HG03354 (cell line): ENCODE measurements at regions not wholly inside any gene's neighbourhood (a gene's known extent, or its start where the extent isn't known, plus 50 kb on each side); places are given as distances from the start of the nearest gene placed in this dataset.
A peak's percentile ranks its signal among the peaks of the same experiment; 100 is the strongest.

ENCODE experiments used
- ATAC-seq: cut with Tn5 transposase; IDR thresholded peaks from one replicate; pipeline ENCODE4 v1.9.1; 2021; ENCODE audit warnings: mild to moderate bottlenecking; ENCODE audit not compliant: unreplicated experiment, poor library complexity, severe bottlenecking

DNA sequence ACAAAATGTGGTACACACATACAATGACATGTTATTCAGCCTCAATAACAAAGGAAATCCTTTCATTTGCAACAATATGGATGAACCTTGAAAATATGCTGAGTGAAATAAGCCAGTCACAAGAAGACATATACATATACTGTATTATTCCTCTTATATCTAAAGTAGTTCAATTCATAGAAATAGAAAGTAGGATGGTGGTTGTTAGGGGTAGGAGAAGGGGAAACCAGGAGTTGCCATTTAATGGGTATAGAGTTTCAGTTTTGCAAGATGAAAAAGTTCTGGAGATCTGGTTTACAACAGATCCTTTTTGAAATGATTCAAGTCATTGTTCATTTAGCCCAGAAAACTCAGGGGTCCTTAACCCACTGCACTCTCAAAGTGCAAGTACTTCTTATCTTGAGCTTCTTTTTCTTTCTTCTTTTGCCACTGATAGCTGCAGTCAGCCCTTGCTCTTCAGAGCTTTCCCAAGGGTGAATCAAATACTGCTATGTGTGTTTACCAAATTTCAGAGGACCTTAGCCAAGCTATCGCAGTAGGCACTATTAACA is 208.0 kb upstream of the EOMES start:
- no peak for ATAC-seq

DNA sequence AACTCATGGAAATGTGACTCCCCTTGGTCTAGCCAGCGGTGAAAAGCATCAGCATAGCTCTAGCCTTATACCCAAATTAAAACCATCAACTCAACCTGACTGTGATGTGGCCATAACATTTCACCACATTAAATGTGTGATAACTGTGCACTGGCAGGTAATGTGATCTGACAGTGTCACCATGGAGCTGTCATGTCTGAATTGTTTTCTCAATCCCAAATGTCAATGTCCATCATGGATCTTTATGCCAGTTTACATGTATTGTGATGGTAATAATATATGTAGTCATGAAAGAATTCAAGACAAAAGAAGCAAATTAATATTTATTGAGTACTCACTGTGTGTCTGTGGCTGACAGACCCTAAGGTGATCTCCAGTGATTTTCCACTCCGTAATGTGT is 213.4 kb upstream of the EOMES start:
- no peak for ATAC-seq

DNA sequence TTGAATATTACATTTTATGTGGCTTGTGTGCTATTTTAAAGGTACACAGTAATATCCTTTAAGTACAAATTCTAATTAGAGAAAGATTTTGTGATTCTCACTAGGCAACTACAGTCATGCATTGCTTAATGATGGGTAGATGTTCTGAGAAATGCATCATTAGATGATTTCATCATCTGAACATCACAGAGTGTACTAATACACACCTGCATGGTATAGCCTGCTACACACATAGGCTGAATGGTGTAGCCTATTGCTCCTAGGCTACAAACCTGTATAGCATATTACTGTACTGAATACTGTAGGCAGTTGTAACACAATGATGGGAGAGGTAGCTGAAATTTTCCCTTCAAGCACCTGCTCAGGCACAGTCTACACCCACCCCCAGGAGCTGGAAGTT is 217.4 kb upstream of the EOMES start:
- ATAC-seq, result no peak

DNA sequence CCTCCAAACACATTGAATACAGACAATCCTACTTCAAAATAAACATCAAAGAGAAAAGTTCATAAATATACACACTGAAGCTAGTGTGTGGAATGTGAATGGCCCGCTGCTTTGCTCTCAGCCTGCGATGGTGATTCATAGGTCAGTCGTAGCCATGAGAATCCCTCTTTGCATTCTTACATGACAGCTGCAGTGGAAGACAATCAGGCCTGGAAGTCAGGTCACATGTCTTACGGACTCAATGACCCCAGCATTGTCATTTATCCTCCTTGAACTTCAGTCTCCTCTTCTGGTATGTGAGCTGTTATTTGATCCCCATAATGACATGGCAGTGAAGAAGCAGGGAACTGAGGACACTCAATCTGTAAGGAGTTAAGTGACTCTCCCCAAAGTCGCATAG is 217.8 kb upstream of the EOMES start:
- no peak for ATAC-seq

DNA sequence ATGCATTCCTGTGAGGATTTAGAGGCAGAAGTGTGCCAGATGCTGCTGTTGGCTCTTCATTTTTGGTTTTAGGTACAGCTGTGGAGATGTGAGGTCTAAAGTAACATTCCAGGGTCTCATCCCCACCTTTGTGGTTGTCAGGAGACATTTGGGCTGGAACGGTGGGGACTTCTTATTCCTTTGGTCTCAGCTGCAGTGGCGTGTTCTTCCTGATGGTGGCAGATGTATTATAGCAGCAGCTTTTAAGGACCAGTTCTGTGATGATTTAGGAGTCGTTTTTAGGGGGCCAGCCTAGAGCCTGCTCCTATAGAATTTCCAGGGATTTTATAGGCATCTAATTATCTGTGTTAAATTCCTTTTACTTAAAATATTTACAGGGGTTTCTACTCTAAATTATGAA is 221.0 kb upstream of the EOMES start:
- ATAC-seq, result peak; percentile 64

DNA sequence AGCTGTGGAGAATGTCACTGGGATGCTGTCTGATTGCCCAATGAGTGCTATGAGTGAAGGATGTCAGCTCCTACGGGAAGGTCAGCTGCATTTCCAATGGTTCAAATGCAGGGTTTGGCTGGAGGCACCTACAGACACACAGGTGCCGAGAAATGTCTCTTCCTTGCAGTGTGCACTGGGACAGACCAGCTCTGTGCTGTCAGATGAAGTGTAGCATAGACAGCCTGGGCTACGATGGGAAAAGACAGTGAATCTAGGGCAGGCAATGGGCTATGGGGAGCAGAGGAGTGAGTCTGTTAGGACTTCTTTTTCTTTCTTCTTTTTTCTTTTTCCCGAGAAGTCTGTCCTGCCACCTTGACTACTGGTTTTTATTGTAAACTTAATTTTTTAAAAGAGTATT is 223.1 kb upstream of the EOMES start:
- no peak for ATAC-seq

DNA sequence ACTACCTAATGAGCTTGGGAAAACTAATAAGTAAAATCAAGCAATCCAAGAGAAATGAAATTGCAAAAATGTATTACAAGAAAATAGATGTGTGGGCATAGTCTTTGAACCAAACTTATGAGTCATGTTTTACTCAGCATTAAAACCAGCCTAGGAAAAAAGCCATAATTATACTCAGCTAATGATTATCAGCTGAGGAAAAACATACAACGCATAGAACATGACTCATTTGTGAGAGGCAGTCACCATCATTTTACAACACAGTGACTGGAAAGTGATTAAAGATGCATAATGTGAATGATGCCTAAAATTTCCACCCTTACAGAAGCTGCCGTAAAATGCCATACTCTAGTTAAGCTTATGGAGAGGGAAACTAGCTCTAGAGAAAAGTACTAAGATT is 238.0 kb upstream of the EOMES start:
- no peak for ATAC-seq

DNA sequence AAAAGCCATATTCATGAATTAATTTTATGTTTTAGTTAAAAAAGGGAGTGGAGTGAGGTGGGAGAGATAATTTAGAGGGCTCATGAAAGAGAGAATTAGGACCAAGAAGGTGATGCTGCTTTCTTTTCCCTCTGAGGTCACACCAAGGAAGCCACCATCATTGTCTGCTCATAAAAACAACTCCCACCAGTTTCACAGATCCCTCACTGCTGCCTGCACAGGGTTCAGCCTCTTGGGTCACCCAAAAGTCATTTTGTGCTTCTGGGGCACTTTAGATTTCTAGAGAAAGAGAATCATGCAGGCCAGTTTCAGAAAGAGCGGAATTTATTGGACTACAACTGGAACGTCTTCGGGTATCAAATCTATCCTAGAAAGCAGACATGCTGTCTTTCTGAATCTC is 241.4 kb upstream of the EOMES start:
- ATAC-seq, result no peak

DNA sequence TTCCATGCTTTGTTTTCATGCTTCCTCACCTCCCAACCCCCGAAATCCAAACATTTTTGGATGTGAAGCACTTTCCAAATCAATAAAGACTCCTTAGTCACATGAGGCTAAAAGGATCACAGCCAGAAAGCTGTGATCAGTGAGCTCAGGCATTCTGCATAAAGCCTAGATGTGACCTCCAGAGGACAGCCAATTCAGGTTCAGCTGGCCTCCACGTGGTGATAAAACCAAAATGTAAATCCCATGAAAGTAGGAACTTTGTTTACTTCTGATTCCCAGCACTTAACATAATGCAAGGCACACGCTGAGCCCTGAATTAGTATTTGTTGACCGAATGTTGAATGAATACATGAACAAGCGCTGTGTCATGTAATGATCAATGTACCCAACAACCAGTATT is 249.5 kb upstream of the EOMES start:
- ATAC-seq, result no peak

DNA sequence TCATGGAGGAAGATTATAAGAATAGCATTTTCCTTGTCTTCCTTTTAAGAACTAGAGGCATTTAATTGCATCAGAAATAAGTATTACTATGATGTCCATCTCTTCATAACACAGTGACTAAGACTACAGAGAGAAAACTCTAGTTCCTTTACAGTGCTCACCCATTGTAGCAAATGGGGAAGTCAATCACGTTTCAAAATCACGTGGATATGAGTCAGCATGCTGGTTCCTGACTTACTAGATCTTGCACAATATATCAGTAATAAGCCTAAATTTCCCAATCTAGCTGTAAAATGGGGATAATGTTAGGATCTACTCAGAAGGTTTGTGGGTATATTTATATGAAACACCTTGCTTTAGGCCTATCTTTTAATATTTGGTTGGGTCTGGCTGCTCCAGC is 254.8 kb upstream of the EOMES start:
- no peak for ATAC-seq

DNA sequence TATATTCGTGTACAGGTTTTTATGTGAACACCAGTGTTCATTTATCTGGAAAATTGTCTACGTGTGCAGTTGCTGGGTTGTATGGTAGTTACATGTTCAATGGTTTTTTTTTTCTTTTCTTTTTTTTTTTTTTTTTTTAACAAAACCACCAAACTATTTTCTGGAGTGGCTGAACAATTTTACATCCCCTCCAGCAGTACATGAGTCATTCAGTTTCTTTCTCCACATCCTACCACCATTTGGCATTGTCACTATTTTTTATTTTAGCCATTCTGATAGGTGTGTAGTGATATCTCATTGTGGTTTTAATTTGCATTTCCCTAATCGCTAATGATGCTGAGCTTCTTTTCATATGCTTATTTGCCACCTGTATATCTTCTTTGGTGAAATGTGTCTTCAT is 256.3 kb upstream of the EOMES start:
- ATAC-seq, result no peak

DNA sequence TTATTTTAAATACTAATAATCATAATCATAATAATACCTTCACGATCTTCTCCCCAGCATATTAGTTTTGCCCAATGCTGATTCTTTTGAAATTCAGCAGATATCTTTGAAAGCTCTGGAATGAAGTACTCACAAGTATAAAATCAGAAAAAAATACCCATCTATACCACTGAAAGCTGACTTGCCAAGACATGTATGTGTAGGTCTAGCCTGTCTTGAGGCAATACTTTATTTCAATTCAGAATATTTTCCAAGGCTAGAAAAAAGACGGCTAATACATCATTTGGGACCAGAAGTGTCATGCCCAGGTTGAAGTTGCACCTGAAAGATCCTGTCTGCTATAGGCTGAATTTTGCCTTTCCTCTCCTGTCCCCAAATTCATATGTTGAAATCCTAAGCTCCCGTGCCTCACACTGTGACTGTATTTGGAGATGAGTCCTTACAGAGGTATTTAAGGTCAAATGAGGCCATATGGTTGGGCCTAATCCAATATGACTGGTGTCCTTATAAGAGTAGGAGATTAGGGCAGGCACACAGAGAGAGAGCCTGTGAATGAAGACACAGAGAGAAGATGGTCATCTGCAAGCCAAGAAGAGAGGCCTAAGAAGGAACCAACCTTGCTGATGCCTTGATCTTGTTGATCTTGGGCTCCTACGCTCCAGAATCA is 255.9 kb upstream of the CMC1 start:
- no peak for ATAC-seq

DNA sequence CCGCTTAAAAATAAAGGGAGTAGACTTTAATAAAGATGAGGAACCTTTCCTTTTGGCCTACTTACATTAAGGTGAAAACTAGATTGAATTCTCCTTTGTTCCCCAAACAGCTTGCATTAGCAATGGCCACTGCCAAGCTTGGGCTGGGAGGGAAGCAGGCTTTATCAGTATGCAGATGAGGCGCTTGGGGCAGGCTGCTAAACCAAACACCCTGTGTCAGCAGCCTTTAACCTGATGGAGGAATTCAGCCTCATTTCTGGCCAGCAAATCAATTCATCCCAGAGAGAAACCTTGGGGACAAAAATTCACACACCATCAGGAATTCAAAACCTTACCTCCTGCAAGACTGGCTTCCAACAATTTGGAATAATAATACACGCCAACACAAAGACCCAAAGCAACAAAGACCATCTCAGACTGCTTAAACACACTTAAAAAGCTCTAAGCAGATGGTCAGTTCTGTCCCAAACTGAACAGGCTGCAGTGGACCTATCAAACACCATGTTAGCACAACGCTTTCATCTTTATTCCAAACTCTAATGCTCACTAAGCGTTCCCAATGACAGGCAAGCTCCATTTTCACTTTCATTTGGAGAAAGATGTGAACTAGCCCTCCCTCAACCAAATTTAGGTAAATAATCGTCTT is 255.1 kb upstream of the CMC1 start:
- no peak for ATAC-seq

DNA sequence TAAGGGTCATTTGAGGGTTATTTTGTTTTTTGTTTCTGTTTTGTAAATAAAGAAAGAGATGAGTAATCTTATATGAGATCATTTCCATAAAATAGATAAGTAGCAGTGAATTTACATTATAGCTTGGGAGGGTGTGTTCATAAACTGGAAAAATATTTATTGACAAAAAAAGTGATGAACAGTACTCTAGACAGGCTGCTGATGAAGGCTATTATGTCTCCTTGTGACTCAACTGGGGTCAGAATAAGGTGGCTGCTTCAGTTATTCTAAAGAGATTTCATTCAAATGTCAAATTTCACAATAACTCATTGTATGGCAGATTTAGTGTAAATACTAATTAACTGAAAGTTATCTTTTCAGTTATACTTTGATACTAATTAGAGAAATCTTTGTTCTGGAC is 251.1 kb upstream of the CMC1 start:
- ATAC-seq, result no peak

DNA sequence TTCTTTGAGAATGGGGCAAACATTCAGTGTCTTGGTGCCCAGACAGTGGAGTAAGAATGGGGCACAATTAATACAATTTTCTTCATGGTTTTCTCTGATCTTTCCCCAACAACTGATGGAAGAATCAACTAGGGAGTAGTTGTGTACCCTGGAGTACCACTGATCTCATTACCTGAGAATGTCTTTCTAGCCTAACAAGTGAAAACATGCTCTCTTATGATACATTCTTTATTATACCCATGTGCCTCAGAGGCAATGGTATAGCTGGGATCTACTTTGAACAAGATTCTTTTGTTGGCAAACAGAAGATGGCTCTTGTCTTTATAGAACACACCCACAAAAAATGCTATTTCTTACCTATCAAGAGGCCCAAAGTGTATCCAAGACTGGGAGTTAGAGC is 250.6 kb upstream of the CMC1 start:
- no peak for ATAC-seq

DNA sequence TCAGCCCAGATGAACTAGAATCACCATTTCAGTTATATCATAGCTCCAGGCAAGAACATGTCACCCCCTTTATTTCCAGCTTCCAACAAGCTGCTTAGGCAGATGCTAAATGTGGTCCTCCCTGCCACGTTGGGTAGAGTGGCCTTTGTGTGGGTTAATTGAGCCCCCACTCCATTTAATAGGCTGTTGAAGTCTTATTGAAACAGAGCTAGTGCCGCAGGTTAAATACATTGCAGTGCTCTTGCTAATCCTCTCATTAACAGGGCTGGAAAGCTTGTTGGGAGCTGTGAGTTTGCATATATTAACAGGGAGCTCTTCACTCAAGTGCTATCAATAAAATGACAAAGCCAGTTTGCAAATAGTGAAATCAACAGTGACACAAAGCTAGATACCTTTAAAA is 248.4 kb upstream of the CMC1 start:
- ATAC-seq, result no peak

DNA sequence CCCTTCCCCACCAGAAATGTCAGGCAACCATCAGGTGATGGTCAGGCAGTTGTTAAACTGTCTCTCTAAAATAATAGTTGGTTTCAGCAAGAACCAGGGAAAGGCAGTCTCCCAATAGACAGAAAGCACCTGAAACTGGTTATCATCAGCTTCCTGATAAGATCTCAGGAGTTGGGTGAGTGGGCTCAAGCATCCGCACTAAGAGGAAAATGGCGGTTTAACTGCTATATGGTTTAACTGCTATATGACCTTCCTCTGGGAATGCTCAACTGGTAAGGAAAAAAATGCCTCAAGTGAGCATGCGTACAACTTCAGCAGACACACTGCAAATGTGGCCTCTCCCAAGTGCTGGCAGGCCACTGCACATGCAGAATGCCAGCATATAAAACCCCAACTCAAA is 240.8 kb upstream of the CMC1 start:
- no peak for ATAC-seq

DNA sequence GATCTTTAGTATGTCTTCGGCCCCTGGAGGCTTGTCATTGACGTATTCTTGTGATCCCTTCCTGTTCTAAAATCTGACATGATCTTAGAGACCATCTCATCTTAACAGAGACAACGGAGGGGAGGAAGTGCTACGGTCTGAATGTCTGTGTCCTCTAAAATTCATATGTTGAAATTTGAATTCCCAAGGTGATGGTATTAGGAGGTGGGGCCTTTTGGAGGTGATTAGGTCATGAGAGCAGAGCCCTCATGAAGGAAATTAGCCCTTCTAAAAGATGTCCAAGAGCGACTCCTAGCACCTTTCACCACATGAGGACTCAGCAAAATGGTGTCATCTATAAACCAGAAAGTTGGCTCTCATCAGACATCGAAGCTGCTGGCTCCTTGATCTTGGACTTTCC is 233.2 kb upstream of the CMC1 start:
- no peak for ATAC-seq

DNA sequence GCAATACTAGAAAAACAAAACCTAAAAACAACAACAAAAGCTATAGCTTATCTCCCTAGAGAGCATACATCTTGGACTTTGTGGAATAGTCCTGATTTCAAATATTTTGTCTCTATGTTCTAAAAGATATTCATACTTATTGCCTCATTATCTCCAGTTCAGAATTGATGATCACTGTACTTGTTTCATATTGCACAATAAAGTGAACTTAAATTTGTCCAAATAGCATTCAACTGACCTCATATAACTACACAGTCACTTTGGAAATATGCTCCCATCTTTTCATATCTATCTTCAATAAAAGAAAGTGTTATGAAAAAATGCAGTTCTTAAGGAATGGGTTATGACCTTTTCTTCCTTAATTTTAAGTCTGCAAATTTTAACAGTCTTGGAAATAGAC is 228.6 kb upstream of the CMC1 start:
- no peak for ATAC-seq

DNA sequence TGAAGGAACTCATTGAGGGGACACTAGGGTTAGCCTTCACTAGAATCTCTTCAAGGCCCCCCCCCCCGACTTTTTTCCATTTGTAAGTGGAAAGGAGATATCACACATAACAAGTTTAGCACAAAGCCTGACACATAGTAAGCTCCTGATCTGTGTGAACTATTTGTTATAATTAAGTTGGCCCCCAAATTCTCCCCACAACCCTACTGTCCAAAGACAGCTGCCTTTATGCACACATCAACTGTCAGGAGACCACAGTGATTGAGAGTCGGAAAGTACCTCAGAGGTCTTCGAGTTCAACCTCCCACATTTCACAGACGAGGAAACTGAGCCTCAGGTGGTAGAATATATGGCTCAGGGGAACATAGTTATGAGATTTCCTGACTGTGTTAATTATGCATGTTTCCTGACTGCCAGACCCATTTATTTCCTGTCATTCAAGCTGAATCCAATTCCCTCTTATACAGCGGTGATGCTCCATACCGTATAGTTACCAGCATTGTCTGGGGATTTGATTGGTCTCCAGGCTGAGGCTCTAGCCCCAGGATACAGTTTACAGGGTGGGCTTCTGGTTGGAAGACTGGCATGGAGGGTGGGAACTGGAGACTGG is 227.4 kb upstream of the CMC1 start:
- no peak for ATAC-seq
